NCI-H82 (cell line): ENCODE measurements at regions not wholly inside any gene's neighbourhood (a gene's known extent, or its start where the extent isn't known, plus 50 kb on each side); places are given as distances from the start of the nearest gene placed in this dataset.

Experiments used
- DNase-seq: peaks from one replicate; lab custom pipeline; 2025; lab: John Stamatoyannopoulos, UW

- DNase-seq, result no peak
Measured at GRCh38 chr3:18670759-18671158, 245.6 kb upstream of the SATB1 start.

GRCh38 chr3:18669374-18669773 is 244.2 kb upstream of the SATB1 start:
- DNase-seq, result no peak

GRCh38 chr3:18667552-18667951 is 242.4 kb upstream of the SATB1 start:
- no peak for DNase-seq

- DNase-seq, result no peak
Measured at GRCh38 chr3:18666655-18667054, 241.5 kb upstream of the SATB1 start.

- no peak for DNase-seq
Measured at GRCh38 chr3:18660059-18660458, 234.9 kb upstream of the SATB1 start.

GRCh38 chr3:18657858-18658820 is 233.0 kb upstream of the SATB1 start:
- peak; percentile 23 for DNase-seq

GRCh38 chr3:18656866-18657265 is 231.7 kb upstream of the SATB1 start:
- no peak for DNase-seq

- no peak for DNase-seq
Measured at GRCh38 chr3:18656410-18656809, 231.3 kb upstream of the SATB1 start.

- DNase-seq, result no peak
Measured at GRCh38 chr3:18655827-18656226, 230.7 kb upstream of the SATB1 start.

GRCh38 chr3:18652781-18653180 is 227.6 kb upstream of the SATB1 start:
- no peak for DNase-seq

GRCh38 chr3:18650731-18651130 is 225.6 kb upstream of the SATB1 start:
- DNase-seq, result no peak

- DNase-seq, result no peak
Measured at GRCh38 chr3:18649666-18650363, 224.7 kb upstream of the SATB1 start.

- no peak for DNase-seq
Measured at GRCh38 chr3:18648868-18649462, 223.8 kb upstream of the SATB1 start.

- no peak for DNase-seq
Measured at GRCh38 chr3:18648159-18648558, 223.0 kb upstream of the SATB1 start.

GRCh38 chr3:18645619-18646018 is 220.5 kb upstream of the SATB1 start:
- DNase-seq, result no peak

- DNase-seq, result no peak
Measured at GRCh38 chr3:18643281-18643680, 218.1 kb upstream of the SATB1 start.

- no peak for DNase-seq
Measured at GRCh38 chr3:18641916-18642315, 216.8 kb upstream of the SATB1 start.

- DNase-seq, result no peak
Measured at GRCh38 chr3:18635215-18635614, 210.1 kb upstream of the SATB1 start.

GRCh38 chr3:18634461-18634860 is 209.3 kb upstream of the SATB1 start:
- no peak for DNase-seq

GRCh38 chr3:18633002-18633401 is 207.9 kb upstream of the SATB1 start:
- no peak for DNase-seq

- no peak for DNase-seq
Measured at GRCh38 chr3:18630295-18630694, 205.2 kb upstream of the SATB1 start.

- no peak for DNase-seq
Measured at GRCh38 chr3:18625085-18625484, 199.9 kb upstream of the SATB1 start.

- DNase-seq, result no peak
Measured at GRCh38 chr3:18623220-18623619, 198.1 kb upstream of the SATB1 start.
